Mesenchymal stem cell (in vitro differentiated cells and primary cell): ENCODE measurements at regions not wholly inside any gene's neighbourhood (a gene's known extent, or its start where the extent isn't known, plus 50 kb on each side); places are given as distances from the start of the nearest gene placed in this dataset.

Experiments
- DNase-seq: peaks from one replicate; pipeline ENCODE4 v3.0.0-alpha.2; 2013
- H2AFZ ChIP-seq: one replicate; pipeline ENCODE4 v1.6.1; 2013; ENCODE audit warnings: low read depth, mild to moderate bottlenecking, control low read depth, inconsistent platforms, low read length, moderate library complexity
- H2AK5ac ChIP-seq: 2 replicates; pipeline ENCODE4 v1.6.1; 2013; ENCODE audit warnings: low read length, moderate library complexity, mild to moderate bottlenecking, inconsistent platforms; ENCODE audit not compliant: severe bottlenecking
- H2BK120ac ChIP-seq: one replicate; pipeline ENCODE4 v1.6.1; 2013; ENCODE audit warnings: low read depth, mild to moderate bottlenecking, inconsistent platforms, low read length, moderate library complexity
- H2BK12ac ChIP-seq, 2 experiments: one replicate each; pipeline ENCODE4 v1.6.1; 2013; ENCODE audit warnings: inconsistent platforms in 2 of 2, low read length in 2 of 2, mild to moderate bottlenecking in 2 of 2, moderate library complexity in 2 of 2, control low read depth in 1 of 2
- H2BK15ac ChIP-seq: one replicate; pipeline ENCODE4 v1.6.1; 2013; ENCODE audit warnings: mild to moderate bottlenecking, low read depth, inconsistent platforms; ENCODE audit not compliant: poor library complexity, severe bottlenecking
- H2BK5ac ChIP-seq: 2 replicates; pipeline ENCODE4 v1.6.1; 2013; ENCODE audit warnings: low read depth, mild to moderate bottlenecking, low read length, control low read depth, inconsistent platforms; ENCODE audit not compliant: poor library complexity, severe bottlenecking
- H3K14ac ChIP-seq, 2 experiments: one replicate each; pipeline ENCODE4 v1.6.1; 2013; ENCODE audit warnings: inconsistent platforms in 2 of 2, low read length in 2 of 2, control low read depth in 1 of 2, mild to moderate bottlenecking in 1 of 2, moderate library complexity in 1 of 2
- H3K18ac ChIP-seq, 2 experiments: one replicate each; pipeline ENCODE4 v1.6.1; 2013; ENCODE audit warnings: inconsistent platforms in 2 of 2, low read length in 2 of 2, control low read depth in 1 of 2, low read depth in 1 of 2, mild to moderate bottlenecking in 1 of 2
- H3K23ac ChIP-seq, 2 experiments: one replicate each; pipeline ENCODE4 v1.6.1; 2013; ENCODE audit warnings: inconsistent platforms in 2 of 2, low read length in 2 of 2, mild to moderate bottlenecking in 2 of 2, moderate library complexity in 2 of 2, control low read depth in 1 of 2
- H3K27ac ChIP-seq: 2 replicates; pipeline ENCODE4 v1.5.1; 2013; ENCODE audit warnings: mild to moderate bottlenecking, moderate library complexity, low read length, control low read depth, inconsistent platforms; ENCODE audit not compliant: poor library complexity, severe bottlenecking
- H3K27me3 ChIP-seq, 2 experiments: 2 replicates each; pipeline versions ENCODE4 v1.6.1 to v1.7.0; 2013; ENCODE audit warnings: low read length in 2 of 2, mild to moderate bottlenecking in 2 of 2, moderate library complexity in 2 of 2, control low read depth in 1 of 2, inconsistent platforms in 1 of 2; ENCODE audit not compliant: control insufficient read depth in 1 of 2, insufficient read depth in 1 of 2
- H3K36me3 ChIP-seq, 2 experiments: 2 replicates each; pipeline versions ENCODE4 v1.6.1 to v1.7.0; 2013; ENCODE audit warnings: low read length in 2 of 2, control low read depth in 1 of 2, inconsistent platforms in 1 of 2, low read depth in 1 of 2, mild to moderate bottlenecking in 1 of 2; ENCODE audit not compliant: insufficient read depth in 2 of 2, control insufficient read depth in 1 of 2
- H3K4ac ChIP-seq, 2 experiments: one replicate each; pipeline ENCODE4 v1.6.1; 2013; ENCODE audit warnings: inconsistent platforms in 2 of 2, low read length in 2 of 2, mild to moderate bottlenecking in 2 of 2, moderate library complexity in 2 of 2, control low read depth in 1 of 2, low read depth in 1 of 2
- H3K4me1 ChIP-seq: 2 replicates; pipeline ENCODE4 v1.6.1; 2013; ENCODE audit warnings: low read depth, low read length, control low read depth; ENCODE audit not compliant: control insufficient read depth, insufficient read depth
- H3K4me2 ChIP-seq: 2 replicates; pipeline ENCODE4 v1.6.1; 2013; ENCODE audit warnings: low read length, mild to moderate bottlenecking, inconsistent platforms; ENCODE audit not compliant: poor library complexity, severe bottlenecking
- H3K4me3 ChIP-seq, 2 experiments: 2 replicates each; pipeline versions ENCODE4 v1.5.1 to v1.7.0; 2013; ENCODE audit warnings: low read length in 2 of 2, mild to moderate bottlenecking in 2 of 2, control low read depth in 1 of 2, low read depth in 1 of 2; ENCODE audit not compliant: insufficient read depth in 1 of 2
- H3K79me1 ChIP-seq: replicated peaks from 2 replicates; pipeline ENCODE4 v1.6.1; 2013; ENCODE audit warnings: mild to moderate bottlenecking, control low read depth, low read length, inconsistent platforms; ENCODE audit not compliant: poor library complexity, severe bottlenecking
- H3K9ac ChIP-seq: 2 replicates; pipeline ENCODE4 v1.7.0; 2013; ENCODE audit warnings: mild to moderate bottlenecking, low read length, moderate library complexity
- H3K9me3 ChIP-seq: 2 replicates; pipeline ENCODE4 v1.7.0; 2013; ENCODE audit warnings: mild to moderate bottlenecking, low read length; ENCODE audit not compliant: control insufficient read depth
- H4K8ac ChIP-seq: one replicate; pipeline ENCODE4 v1.6.1; 2013; ENCODE audit warnings: inconsistent platforms, mild to moderate bottlenecking, low read length, moderate library complexity
- H4K91ac ChIP-seq: one replicate; pipeline ENCODE4 v1.6.1; 2013; ENCODE audit warnings: mild to moderate bottlenecking, low read length, inconsistent platforms
- WGBS: methylation state at CpG from one replicate; pipeline ENCODE4 v1.1.7; 2013; ENCODE audit warnings: mixed read lengths; 5-methylcytosine and 5-hydroxymethylcytosine counted together

- no peak overlapping the region for H3K4ac ChIP-seq
- no peak overlapping the region for H3K9ac ChIP-seq
- no peak overlapping the region for H2BK12ac ChIP-seq
- no peaks in the 10 kb centered on the region for H3K36me3 ChIP-seq
- WGBS: 75% methylated on average over 5 of the region's 5 CpGs
- H3K14ac ChIP-seq: no peak overlapping the region
- no peak overlapping the region for H2BK5ac ChIP-seq
- DNase-seq: no peak
- H2BK15ac ChIP-seq: no peak overlapping the region
- H3K4me2 ChIP-seq: no peak overlapping the region
- no peak overlapping the region for H4K91ac ChIP-seq
- no peak overlapping the region for H4K8ac ChIP-seq
- no peaks in the 10 kb centered on the region for H3K4me1 ChIP-seq
- H3K23ac ChIP-seq: no peak overlapping the region
- no peak overlapping the region for H2BK120ac ChIP-seq
- no peaks in the 10 kb centered on the region for H3K9me3 ChIP-seq
- H2AK5ac ChIP-seq: no peak overlapping the region
- no peak overlapping the region for H3K4me3 ChIP-seq
- H3K18ac ChIP-seq: no peak overlapping the region
- H2AFZ ChIP-seq: no peak overlapping the region
- no peaks in the 10 kb centered on the region for H3K79me1 ChIP-seq
- no peak overlapping the region for H3K27ac ChIP-seq
- H3K27me3 ChIP-seq: peaks cover 0 to 5% of the 10 kb centered on the region in 2 experiments
These were observed 308.3 kb downstream of the MYCN start for GRCh38 chr2:16248571-16249105.

GRCh38 chr2:16247326-16248122, 307.2 kb downstream of the MYCN start:
- H3K27me3 ChIP-seq: peaks cover 0 to 5% of the 10 kb centered on the region in 2 experiments
- no peaks in the 10 kb centered on the region for H3K4me1 ChIP-seq
- H4K91ac ChIP-seq: no peak overlapping the region
- H3K79me1 ChIP-seq: no peaks in the 10 kb centered on the region
- no peak overlapping the region for H3K9ac ChIP-seq
- H2BK12ac ChIP-seq: no peak overlapping the region
- no peak overlapping the region for H3K4me3 ChIP-seq
- no peaks in the 10 kb centered on the region for H3K9me3 ChIP-seq
- H2BK120ac ChIP-seq: no peak overlapping the region
- no peak overlapping the region for H3K18ac ChIP-seq
- no peak overlapping the region for H3K27ac ChIP-seq
- no peak overlapping the region for H4K8ac ChIP-seq
- no peak for DNase-seq
- no peak overlapping the region for H2BK5ac ChIP-seq
- no peak overlapping the region for H2AK5ac ChIP-seq
- 76% methylated on average over 5 of the region's 5 CpGs for WGBS
- H2AFZ ChIP-seq: no peak overlapping the region
- H3K4me2 ChIP-seq: no peak overlapping the region
- no peak overlapping the region for H3K14ac ChIP-seq
- no peak overlapping the region for H3K4ac ChIP-seq
- no peak overlapping the region for H3K23ac ChIP-seq
- no peaks in the 10 kb centered on the region for H3K36me3 ChIP-seq
- H2BK15ac ChIP-seq: no peak overlapping the region

- WGBS: 86% methylated on average over 7 of the region's 7 CpGs
- Histone ChIP-seq H2AFZ (no peak overlapping the region), H3K9me3 (no peaks in the 10 kb centered on the region), H3K4me2 (no peak overlapping the region), H3K9ac (no peak overlapping the region), H3K23ac (no peak overlapping the region), H3K36me3 (no peaks in the 10 kb centered on the region), H2BK120ac (no peak overlapping the region), H2BK5ac (no peak overlapping the region), H2BK15ac (no peak overlapping the region), H3K79me1 (no peaks in the 10 kb centered on the region), H3K27ac (no peak overlapping the region), H3K18ac (no peak overlapping the region), H3K4me1 (no peaks in the 10 kb centered on the region), H2BK12ac (no peak overlapping the region), H4K91ac (no peak overlapping the region), H3K27me3 (peaks cover 0 to 5% of the 10 kb centered on the region in 2 experiments), H3K14ac (no peak overlapping the region), H4K8ac (no peak overlapping the region), H2AK5ac (no peak overlapping the region), H3K4ac (no peak overlapping the region), H3K4me3 (no peak overlapping the region)
- no peak for DNase-seq
These were observed 306.6 kb downstream of the MYCN start for GRCh38 chr2:16246911-16247310.

- no peaks in the 10 kb centered on the region for H3K79me1 ChIP-seq
- H2AK5ac ChIP-seq: no peak overlapping the region
- H3K14ac ChIP-seq: no peak overlapping the region
- no peak overlapping the region for H3K4ac ChIP-seq
- H3K23ac ChIP-seq: no peak overlapping the region
- no peak overlapping the region for H2BK12ac ChIP-seq
- no peaks in the 10 kb centered on the region for H3K36me3 ChIP-seq
- H2BK5ac ChIP-seq: no peak overlapping the region
- H3K27me3 ChIP-seq: peaks cover 0 to 5% of the 10 kb centered on the region in 2 experiments
- H2AFZ ChIP-seq: no peak overlapping the region
- H3K4me1 ChIP-seq: no peaks in the 10 kb centered on the region
- no peak for DNase-seq
- H4K8ac ChIP-seq: no peak overlapping the region
- no peak overlapping the region for H3K4me2 ChIP-seq
- H3K27ac ChIP-seq: no peak overlapping the region
- H3K4me3 ChIP-seq: no peak overlapping the region
- H4K91ac ChIP-seq: no peak overlapping the region
- 78% methylated on average over 2 of the region's 2 CpGs for WGBS
- no peak overlapping the region for H2BK15ac ChIP-seq
- H3K9ac ChIP-seq: no peak overlapping the region
- H3K18ac ChIP-seq: no peak overlapping the region
- no peaks in the 10 kb centered on the region for H3K9me3 ChIP-seq
- no peak overlapping the region for H2BK120ac ChIP-seq
These were observed 306.0 kb downstream of the MYCN start for GRCh38 chr2:16246281-16246850.
